Right lobe of liver (tissue), 6 donors: ENCODE measurements at regions not wholly inside any gene's neighbourhood (a gene's known extent, or its start where the extent isn't known, plus 50 kb on each side); places are given as distances from the start of the nearest gene placed in this dataset.

ENCODE experiments used
- ATAC-seq, 4 donors: fragments of 200-7000 bp; cut with Tn5 transposase; one replicate each; pipeline ENCODE4 v1.9.1; 2020; ENCODE audit warnings: mild to moderate bottlenecking in 4 of 4, moderate library complexity in 4 of 4
- DNase-seq, 3 donors: peaks; one replicate each; pipeline ENCODE4 v3.0.0-alpha.2; 2020
- H3K27ac ChIP-seq, 3 donors: fragments of 200-600 bp; one replicate each; pipeline ENCODE4 v1.8.0; 2022
- H3K27me3 ChIP-seq, 2 donors: fragments of 200-600 bp; one replicate each; pipeline ENCODE4 v1.8.0; 2022
- H3K36me3 ChIP-seq, 4 donors: fragments of 200-600 bp; sonication (generic) in 1 of 4; one replicate each; pipeline versions ENCODE4 v1.5.1 to v1.8.0; 2017 to 2022; ENCODE audit warnings: control low read depth in 1 of 4
- H3K4me1 ChIP-seq, 4 donors: fragments of 200-600 bp; sonication (generic) in 1 of 4; one replicate each; pipeline versions ENCODE4 v1.5.1 to v1.8.0; 2017 to 2022; ENCODE audit warnings: control low read depth in 1 of 4
- H3K4me3 ChIP-seq, 3 donors: fragments of 200-600 bp; one replicate each; pipeline ENCODE4 v1.8.0; 2022
- H3K9me3 ChIP-seq, 4 donors: fragments of 200-600 bp; sonication (generic) in 1 of 4; one replicate each; pipeline versions ENCODE4 v1.5.1 to v1.8.0; 2017 to 2022; ENCODE audit warnings: control low read depth in 1 of 4
- CTCF ChIP-seq, 4 donors: fragments of 200-600 bp in 3 of 4; fragments of 450-650 bp in 1 of 4; IDR thresholded peaks; one replicate each; pipeline versions ENCODE4 v1.5.1 to v1.8.0; 2016 to 2022; ENCODE audit warnings: antibody characterized with exemption in 4 of 4, mild to moderate bottlenecking in 2 of 4
- POLR2A ChIP-seq: fragments of 450-650 bp; IDR thresholded peaks from one replicate; pipeline ENCODE4 v1.6.1; 2017; ENCODE audit warnings: antibody characterized with exemption, mild to moderate bottlenecking
- WGBS: methylation state at CpG from one replicate; pipeline ENCODE4 v1.1.6; 2018; ENCODE audit warnings: low coverage, low lambda C conversion rate; ENCODE audit not compliant: insufficient coverage; ENCODE audit errors: missing lambda C conversion rate; 5-methylcytosine and 5-hydroxymethylcytosine counted together
- intact Hi-C, 2 donors: fragments of 100-400 bp; cut with DNase I; formaldehyde crosslinking; loops; one replicate each; pipeline versions ENCODE4 v1.11.2 to v1.14.1; 2022
- donor health status: DM: no; HTN: yes; CAD: no.
- donor health status: DM: no; HTN: no; CAD: no.
- donor health status: DM: no; HTN: no; CAD: no.
- donor health status: DM: no; HTN: yes; CAD: no.
- donor health status: DM: no; HTN: yes; CAD: no.

- TF ChIP-seq POLR2A (no peak), CTCF (IDR thresholded peaks at IDR 0.05) (no peak)
- intact Hi-C loops: no loop called here
- ATAC-seq (no peak), DNase-seq (no peak)
- H3K4me3 ChIP-seq: no peak overlapping the region
- H3K9me3 ChIP-seq: no peaks in the 10 kb centered on the region
- WGBS: 81% methylated on average over 5 of the region's 5 CpGs
- no peaks in the 10 kb centered on the region for H3K4me1 ChIP-seq
- H3K36me3 ChIP-seq: no peaks in the 10 kb centered on the region
- H3K27me3 ChIP-seq: no peaks in the 10 kb centered on the region
- H3K27ac ChIP-seq: no peak overlapping the region
Measured at GRCh38 chr4:181969151-181969550, 274.1 kb upstream of the TENM3 start.

DNA sequence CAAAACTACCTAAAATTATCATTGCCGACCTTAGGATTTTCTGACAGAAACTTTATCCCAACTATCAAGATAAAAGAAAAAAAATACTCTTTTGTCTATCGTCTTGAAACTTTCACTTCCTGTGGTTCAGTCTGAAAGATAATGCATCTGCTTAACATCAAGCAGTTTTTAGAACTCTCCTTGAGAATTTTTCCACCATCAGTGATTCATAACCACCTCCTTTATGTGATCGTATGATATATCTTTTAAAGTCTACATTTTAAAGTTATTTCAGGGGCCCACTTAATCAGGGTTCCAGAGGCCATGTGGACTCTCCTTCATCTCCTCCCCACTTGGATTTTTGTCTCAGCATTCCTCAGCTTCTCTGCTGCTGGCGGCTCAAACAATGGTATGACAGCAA is 272.8 kb upstream of the TENM3 start:
- Histone ChIP-seq H3K36me3 (no peaks in the 10 kb centered on the region), H3K4me1 (no peaks in the 10 kb centered on the region), H3K9me3 (no peaks in the 10 kb centered on the region), H3K27ac (no peak overlapping the region), H3K4me3 (no peak overlapping the region), H3K27me3 (no peaks in the 10 kb centered on the region)
- 37% methylated on average over 4 of the region's 4 CpGs for WGBS
- DNase-seq (no peak), ATAC-seq (no peak)
- intact Hi-C loops: no loop called here
- TF ChIP-seq POLR2A: no peak

DNA sequence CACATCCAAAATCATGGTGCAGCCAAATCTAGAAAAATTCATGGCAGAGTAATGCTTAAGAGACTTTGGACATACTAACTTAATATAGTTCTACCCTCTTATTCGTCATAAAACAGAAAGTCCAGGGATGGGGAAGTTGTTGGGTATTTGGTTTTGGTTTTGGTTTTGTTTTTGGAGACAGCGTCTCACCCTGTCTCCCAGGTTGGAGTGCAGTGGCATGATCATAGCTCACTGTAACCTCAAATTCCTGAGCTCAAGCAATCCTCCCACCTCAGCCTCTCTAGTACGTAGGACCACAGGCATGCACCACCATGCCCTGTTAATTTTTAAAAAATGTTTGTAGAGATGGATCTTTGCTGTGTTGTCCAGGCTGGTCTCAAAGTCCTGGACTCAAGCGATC is 271.8 kb upstream of the TENM3 start:
- WGBS: 19% methylated on average over 2 of the region's 4 CpGs
- ATAC-seq (peak in 1 of 4 donors; percentile 33), DNase-seq (no peak)
- no peaks in the 10 kb centered on the region for H3K27me3 ChIP-seq
- H3K4me3 ChIP-seq: no peak overlapping the region
- H3K36me3 ChIP-seq: no peaks in the 10 kb centered on the region
- H3K4me1 ChIP-seq: no peaks in the 10 kb centered on the region
- H3K27ac ChIP-seq: no peak overlapping the region
- intact Hi-C loops: no loop called here
- H3K9me3 ChIP-seq: no peaks in the 10 kb centered on the region
- TF ChIP-seq POLR2A (no peak), CTCF (IDR thresholded peaks at IDR 0.05) (no peak)

DNA sequence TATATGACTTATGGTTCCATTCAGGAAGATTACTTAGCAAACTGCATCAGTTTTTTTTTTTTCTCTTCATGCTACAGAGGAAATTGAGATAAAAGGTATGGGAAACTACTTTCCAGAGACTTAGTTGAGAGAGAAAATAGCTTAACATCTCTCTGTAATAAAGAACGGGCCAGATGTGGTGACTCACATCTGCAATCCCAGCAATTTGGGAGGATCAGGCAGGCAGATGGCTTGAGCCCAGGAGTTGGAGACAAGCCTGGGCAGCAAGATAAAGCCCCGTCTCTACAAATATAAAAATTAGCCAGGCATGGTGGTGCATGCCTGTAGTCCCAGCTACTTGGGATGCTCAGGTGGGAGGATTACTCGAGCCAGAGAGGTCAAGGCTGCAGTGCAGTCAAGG is 271.2 kb upstream of the TENM3 start:
- TF ChIP-seq CTCF (IDR thresholded peaks at IDR 0.05) (no peak), POLR2A (no peak)
- WGBS: 47% methylated on average over 3 of the region's 3 CpGs
- DNase-seq (no peak), ATAC-seq (no peak)
- H3K4me1 ChIP-seq: no peaks in the 10 kb centered on the region
- H3K4me3 ChIP-seq: no peak overlapping the region
- H3K9me3 ChIP-seq: no peaks in the 10 kb centered on the region
- H3K36me3 ChIP-seq: no peaks in the 10 kb centered on the region
- H3K27ac ChIP-seq: no peak overlapping the region
- intact Hi-C loops: no loop called here
- H3K27me3 ChIP-seq: no peaks in the 10 kb centered on the region

- Histone ChIP-seq H3K4me3 (no peak overlapping the region), H3K4me1 (no peaks in the 10 kb centered on the region), H3K9me3 (no peaks in the 10 kb centered on the region), H3K36me3 (peaks cover 0 to 2% (median 0%) of the 10 kb centered on the region in 4 donors), H3K27ac (no peak overlapping the region), H3K27me3 (no peaks in the 10 kb centered on the region)
- ATAC-seq: no peak
- TF ChIP-seq POLR2A (no peak), CTCF (IDR thresholded peaks at IDR 0.05) (no peak)
- no peak for DNase-seq
- 62% methylated on average over 8 of the region's 8 CpGs for WGBS
- intact Hi-C loops: no loop called here
Measured at GRCh38 chr4:181976764-181977163, 266.4 kb upstream of the TENM3 start.
